Germinal center (tissue), 1 donor: ENCODE measurements at regions not wholly inside any gene's neighbourhood (a gene's known extent, or its start where the extent isn't known, plus 50 kb on each side); places are given as distances from the start of the nearest gene placed in this dataset.

ENCODE experiments used
- DNase-seq: peaks from one replicate; pipeline ENCODE4 v3.0.0; 2012; ENCODE audit warnings: mixed read lengths, low spot score

- DNase-seq = peak; percentile 60
These were observed 185.1 kb downstream of the CLIC5 start for GRCh38 chr6:45830441-45831139.

DNA sequence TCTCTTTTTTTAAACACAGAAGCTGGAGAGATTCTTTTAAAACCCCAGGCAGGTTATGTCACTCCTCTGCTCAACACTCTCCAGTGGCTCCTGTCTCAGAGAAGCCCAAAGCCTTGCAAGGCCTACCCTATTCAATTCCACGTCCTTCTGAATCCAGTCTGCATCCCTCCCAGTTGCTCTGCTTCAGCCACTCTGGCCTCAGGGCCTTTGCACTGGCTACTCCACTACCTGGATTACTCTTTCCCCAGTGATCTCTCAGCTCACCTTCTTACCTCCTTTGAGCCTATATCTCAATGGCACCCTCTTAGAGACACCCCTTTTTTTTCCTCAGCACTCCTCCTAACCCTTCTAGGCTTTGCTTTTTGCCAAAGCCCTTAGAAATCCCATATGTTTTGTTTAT, 185.8 kb downstream of the CLIC5 start:
- DNase-seq = no peak

GRCh38 chr6:45827952-45828530, 187.6 kb downstream of the CLIC5 start:
- no peak for DNase-seq

DNA sequence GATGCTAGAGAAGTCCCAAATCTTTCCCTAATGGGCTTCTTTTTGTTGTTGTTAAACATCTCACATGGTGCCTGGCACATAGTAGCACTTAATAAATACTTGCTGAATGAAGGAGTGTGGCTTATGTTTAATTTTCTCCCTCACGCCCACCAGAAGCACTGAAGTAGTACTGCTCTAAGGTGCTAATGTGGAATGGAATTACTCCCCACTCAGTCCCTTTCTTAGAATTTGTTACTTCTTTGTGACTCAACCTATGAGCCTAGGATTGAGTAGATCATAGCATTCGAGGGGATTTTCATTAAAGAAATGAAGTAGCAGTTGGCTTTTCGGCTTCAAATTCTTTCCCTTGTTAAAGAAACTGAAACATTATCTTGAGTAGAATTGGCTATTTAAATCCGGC, 192.8 kb downstream of the CLIC5 start:
- DNase-seq = no peak

DNA sequence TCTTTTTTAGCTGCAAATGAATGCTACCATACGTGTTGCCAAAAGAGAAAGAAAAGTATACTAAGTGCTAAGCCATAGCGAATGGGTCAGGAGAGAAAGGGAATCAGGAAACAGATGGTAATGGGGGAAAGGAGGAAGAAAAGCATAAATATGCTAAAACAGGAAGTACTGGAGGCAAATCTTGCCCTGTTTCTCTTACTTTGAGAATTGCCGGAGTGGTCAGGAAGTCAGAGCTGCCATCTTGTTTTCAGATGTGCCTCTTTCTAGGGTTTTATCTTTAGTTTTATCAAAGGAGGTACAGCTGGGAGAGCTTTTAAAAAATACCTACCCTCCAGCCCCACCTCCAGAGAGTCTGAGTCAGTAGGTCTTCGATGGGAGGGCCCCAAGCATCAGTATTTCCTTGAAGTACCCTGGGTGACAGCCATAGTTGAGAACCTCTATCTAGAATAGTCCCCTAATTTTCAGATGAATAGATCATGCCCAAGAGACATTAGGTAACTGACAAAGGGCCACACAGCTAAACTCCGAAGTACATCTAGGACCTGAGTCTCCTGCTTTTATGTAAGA, 193.3 kb downstream of the CLIC5 start:
- no peak for DNase-seq

DNA sequence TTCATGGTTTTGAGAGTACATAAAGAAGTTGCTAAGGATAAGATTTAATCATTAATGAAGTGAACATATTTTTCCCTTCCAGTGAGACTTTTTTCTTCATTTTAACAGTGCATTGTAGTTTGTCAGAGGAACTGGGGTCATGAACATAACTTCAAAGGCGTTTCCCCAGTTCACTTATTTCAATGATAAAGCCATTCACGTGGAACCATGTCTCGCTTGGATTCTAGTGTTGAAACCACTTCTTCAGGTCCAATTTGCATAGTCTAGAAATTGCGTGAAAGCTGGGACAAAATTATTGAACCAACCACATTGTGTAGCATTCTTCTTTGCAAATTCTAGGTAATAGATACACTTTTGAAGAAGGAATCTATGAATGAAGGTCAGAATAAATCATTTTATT, 197.0 kb downstream of the CLIC5 start:
- DNase-seq = no peak

- no peak for DNase-seq
These were observed 198.9 kb downstream of the CLIC5 start for GRCh38 chr6:45816674-45817297.

- DNase-seq = no peak
These were observed 200.1 kb downstream of the CLIC5 start for GRCh38 chr6:45815466-45816125.

DNA sequence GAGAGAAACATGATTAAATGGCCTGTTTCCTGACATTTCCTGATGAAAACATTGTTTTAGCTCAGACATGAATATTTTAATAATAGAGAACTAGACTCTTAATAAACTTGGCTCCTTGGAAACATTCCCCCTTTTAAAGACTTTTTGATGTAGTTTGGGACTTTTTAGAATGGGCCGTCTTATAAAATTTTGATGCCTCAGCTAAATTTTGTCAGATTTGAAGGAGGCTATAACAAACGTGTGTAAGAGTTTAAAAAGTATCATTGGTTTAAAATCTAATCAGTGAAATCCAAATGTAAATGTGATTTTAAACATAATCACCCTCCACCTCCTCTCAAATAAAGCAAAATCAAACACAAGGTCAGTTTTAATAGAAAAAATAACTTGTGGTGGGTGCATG, 200.9 kb downstream of the CLIC5 start:
- DNase-seq = no peak

DNA sequence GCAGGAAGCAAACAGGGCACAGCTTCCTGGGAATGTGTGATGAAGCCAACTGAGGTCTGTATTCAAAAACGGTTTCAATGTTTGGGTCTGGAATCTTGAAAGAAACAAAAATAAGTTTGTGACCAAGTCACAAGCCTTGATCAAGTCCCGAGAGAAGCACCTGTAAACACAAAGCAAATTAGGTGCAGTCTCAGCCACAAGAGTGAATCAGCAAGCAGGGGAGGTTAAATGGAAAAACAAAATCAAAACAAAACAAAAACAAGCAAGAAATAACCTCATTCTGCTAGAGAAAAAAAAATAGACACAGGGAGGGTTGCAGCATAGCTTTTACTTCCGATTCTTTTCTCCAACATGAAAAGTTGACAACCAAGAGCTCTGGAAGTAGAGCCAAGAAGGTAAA, 201.7 kb downstream of the CLIC5 start:
- DNase-seq = no peak

GRCh38 chr6:45812922-45813321, 202.7 kb downstream of the CLIC5 start:
- no peak for DNase-seq

DNA sequence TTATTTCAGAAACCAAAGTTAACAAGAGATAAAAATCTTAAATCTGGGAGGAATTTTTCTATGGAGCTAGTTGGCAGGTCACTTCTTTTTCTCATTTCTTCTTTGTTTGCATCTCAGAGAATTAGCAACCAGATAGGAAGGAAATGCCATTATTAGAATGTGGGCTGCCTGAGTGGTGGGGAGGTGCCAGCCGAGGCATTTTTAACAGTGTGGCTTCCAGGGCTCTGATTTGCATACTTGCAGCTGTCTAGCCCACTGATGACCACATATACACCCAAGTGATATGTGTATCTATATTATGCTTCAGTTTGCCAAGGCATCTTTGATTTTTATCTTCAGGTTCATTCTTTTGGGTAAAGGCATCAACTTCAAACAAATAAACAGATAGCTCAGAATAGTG, 206.7 kb downstream of the CLIC5 start:
- DNase-seq = peak; percentile 20

- DNase-seq = no peak
These were observed 207.5 kb downstream of the CLIC5 start for GRCh38 chr6:45808042-45808645.

DNA sequence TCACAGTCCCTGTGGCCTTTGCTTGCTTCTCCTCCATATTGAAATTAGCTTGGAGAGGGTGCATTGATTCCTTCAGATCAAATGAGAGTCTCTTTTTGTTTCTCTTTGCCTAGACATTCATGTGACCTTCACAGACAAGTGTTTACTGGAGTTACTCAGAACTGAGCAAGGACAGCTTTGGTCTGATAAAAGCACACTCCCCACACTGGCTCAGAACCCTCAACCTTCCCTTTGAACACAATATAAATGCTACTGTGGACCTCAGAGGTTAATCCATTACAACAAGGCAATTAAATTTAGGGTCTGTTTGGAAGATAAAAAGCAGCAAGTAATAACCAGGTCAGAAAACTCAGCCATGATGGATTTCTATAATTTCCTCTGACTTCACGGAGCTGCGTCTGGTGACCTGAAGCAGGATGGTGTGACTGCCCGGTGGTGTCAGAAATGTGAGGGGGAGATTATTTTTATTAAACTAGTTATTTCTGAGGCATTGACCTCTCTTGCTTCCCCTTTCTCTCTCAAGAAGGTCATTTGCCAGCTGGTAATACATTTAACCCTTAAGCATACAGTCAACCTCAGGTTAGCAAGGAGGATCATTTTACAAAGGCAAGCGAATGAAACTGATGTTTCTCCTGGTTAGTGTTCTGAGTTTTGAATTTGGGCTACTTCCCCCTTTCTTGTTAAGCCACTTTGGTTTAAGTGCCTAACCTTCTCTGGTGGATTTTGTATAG, 208.2 kb downstream of the CLIC5 start:
- DNase-seq = no peak

- DNase-seq = no peak
These were observed 209.5 kb downstream of the CLIC5 start for GRCh38 chr6:45806172-45806571.

GRCh38 chr6:45803071-45803470, 212.6 kb downstream of the CLIC5 start:
- DNase-seq = no peak

DNA sequence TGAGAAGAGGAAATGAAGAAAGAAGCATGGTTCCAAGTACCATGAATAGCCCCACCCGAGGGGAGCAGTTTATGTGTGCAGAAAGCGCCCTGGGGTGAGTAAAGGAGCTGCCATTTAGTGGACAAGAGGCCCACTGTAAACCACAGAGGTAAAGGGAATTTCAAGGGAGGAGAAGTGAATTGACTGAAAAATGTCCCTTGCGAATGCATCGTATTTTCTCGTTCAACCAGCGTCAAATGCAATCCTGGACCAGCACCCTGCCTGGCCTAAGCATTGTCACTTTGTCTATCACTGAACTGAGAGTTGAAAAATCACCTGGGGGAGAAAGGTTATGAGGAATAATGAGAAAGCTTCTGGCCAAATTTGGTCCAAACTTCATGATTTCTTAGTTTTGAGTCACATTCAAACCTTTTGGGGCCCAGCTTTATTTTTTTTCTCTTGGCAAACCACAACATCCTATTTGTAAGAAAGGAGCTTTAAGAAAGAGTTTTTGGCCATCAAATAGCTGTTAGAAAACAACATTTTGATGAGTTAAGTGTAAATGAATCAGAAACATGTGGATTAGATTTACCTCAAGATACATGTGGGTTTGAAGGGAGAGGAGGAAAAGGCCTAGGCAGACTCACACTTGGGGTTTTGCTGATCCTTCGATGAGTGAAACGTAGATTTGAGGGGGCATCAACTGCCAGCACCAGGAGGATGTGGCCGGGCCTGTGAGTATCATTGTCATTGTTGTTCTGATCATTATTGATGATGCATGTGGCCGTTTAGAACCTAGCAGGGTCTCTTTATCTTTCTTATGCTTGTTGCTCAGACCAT, 214.0 kb downstream of the CLIC5 start:
- DNase-seq = no peak

GRCh38 chr6:45800911-45801310, 214.7 kb downstream of the CLIC5 start:
- DNase-seq = no peak

DNA sequence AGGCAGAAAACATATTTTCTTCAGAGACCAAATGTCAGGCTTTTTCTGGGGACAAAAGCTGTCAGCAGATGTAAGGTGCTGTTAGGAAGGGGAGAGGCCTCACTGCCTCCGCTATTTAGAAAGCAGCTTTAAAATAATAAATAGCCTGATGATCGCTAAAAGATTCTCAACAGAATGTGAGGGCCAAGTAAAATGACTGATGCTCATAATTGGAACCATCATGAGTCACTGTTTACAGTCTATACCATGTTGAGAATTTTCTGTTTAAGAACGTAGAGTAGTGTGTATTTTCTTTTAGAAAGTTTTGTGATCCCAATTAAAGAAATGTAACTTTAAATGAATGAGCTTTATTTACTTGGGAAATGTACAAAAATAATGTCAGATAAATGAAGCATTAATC, 220.0 kb downstream of the CLIC5 start:
- DNase-seq = no peak

DNA sequence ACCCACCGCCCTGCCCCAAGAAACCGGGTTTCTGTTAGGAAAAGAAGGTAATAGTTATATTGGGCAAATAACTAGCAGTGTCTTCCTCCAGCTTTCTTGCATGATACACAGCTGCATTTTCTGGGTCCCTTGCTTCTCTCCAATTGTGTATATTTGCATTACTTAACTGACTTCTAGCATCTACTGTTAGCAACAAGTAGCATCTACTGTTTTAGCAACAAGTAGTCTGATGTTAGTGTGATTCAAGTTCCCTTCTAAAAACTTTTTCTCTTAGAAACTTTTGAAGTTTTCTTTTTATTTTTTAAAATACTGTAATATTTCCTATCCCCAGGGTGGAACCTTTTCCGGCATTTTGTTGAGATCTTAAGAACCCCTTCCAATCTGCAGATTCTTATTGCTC, 221.2 kb downstream of the CLIC5 start:
- no peak for DNase-seq
